Ishikawa (cell line): ENCODE measurements at regions not wholly inside any gene's neighbourhood (a gene's known extent, or its start where the extent isn't known, plus 50 kb on each side); places are given as distances from the start of the nearest gene placed in this dataset.

Experiments
- CEBPB ChIP-seq: IDR thresholded peaks from 2 replicates; pipeline ENCODE4 v1.6.1; 2012
- CREB1 ChIP-seq: IDR thresholded peaks from 2 replicates; pipeline ENCODE4 v1.6.1; 2012; ENCODE audit warnings: low read depth
- EGR1 ChIP-seq: IDR thresholded peaks from 2 replicates; pipeline ENCODE4 v1.6.1; 2012
- EP300 ChIP-seq: IDR thresholded peaks from 2 replicates; pipeline ENCODE4 v1.6.1; 2012; ENCODE audit warnings: borderline replicate concordance
- FOXM1 ChIP-seq: IDR thresholded peaks from 2 replicates; pipeline ENCODE4 v1.6.1; 2012; ENCODE audit warnings: low read depth, borderline replicate concordance
- MAX ChIP-seq: IDR thresholded peaks from 2 replicates; pipeline ENCODE4 v1.6.1; 2012
- NFIC ChIP-seq: IDR thresholded peaks from 2 replicates; pipeline ENCODE4 v1.6.1; 2012
- RAD21 ChIP-seq: IDR thresholded peaks from 2 replicates; pipeline ENCODE4 v1.6.1; 2012; ENCODE audit warnings: low read depth
- REST ChIP-seq: IDR thresholded peaks from 2 replicates; pipeline ENCODE4 v1.6.1; 2012; ENCODE audit warnings: low read depth, mild to moderate bottlenecking
- TAF1 ChIP-seq: IDR thresholded peaks from 2 replicates; pipeline ENCODE4 v1.6.1; 2012; ENCODE audit warnings: low read depth, mild to moderate bottlenecking
- TCF12 ChIP-seq: IDR thresholded peaks from 2 replicates; pipeline ENCODE4 v1.6.1; 2012; ENCODE audit warnings: low read depth
- TEAD4 ChIP-seq: IDR thresholded peaks from 2 replicates; pipeline ENCODE4 v1.6.1; 2012
- USF1 ChIP-seq: IDR thresholded peaks from 2 replicates; pipeline ENCODE4 v1.6.1; 2012
- YY1 ChIP-seq: IDR thresholded peaks from 2 replicates; pipeline ENCODE4 v1.6.1; 2012; ENCODE audit warnings: low read depth
- ZBTB7A ChIP-seq: IDR thresholded peaks from 2 replicates; pipeline ENCODE4 v1.6.1; 2012; ENCODE audit warnings: low read depth

GRCh38 chr6:14927398-14927797 is 318.5 kb upstream of the JARID2 start:
- no peak for TF ChIP-seq REST
- TF ChIP-seq NFIC = no peak
- TF ChIP-seq RAD21 = no peak
- TF ChIP-seq EGR1 = no peak
- no peak for TF ChIP-seq TAF1
- TF ChIP-seq USF1 = no peak
- no peak for TF ChIP-seq EP300
- TF ChIP-seq TEAD4 = no peak
- no peak for TF ChIP-seq CEBPB
- no peak for TF ChIP-seq YY1
- no peak for TF ChIP-seq MAX
- TF ChIP-seq FOXM1 = no peak
- TF ChIP-seq ZBTB7A = no peak
- no peak for TF ChIP-seq CREB1
- TF ChIP-seq TCF12 = no peak

- TF ChIP-seq ZBTB7A (no peak), TAF1 (no peak), TCF12 (no peak), EGR1 (no peak)
Observed at GRCh38 chr6:14929291-14929690, 316.6 kb upstream of the JARID2 start.

- TF ChIP-seq CREB1 (no peak), EP300 (no peak), USF1 (no peak), RAD21 (no peak), TCF12 (no peak), MAX (no peak), TEAD4 (no peak), REST (no peak), FOXM1 (no peak), ZBTB7A (no peak)
Observed at GRCh38 chr6:14930366-14930989, 315.4 kb upstream of the JARID2 start.

- TF ChIP-seq NFIC = no peak
- no peak for TF ChIP-seq YY1
- TF ChIP-seq FOXM1 = no peak
- no peak for TF ChIP-seq CREB1
- no peak for TF ChIP-seq EGR1
- no peak for TF ChIP-seq TEAD4
- no peak for TF ChIP-seq ZBTB7A
- TF ChIP-seq USF1 = no peak
- TF ChIP-seq TCF12 = no peak
- TF ChIP-seq MAX = no peak
Observed at GRCh38 chr6:14932485-14933182, 313.2 kb upstream of the JARID2 start.

GRCh38 chr6:14933183-14933544 is 312.7 kb upstream of the JARID2 start:
- TF ChIP-seq TCF12 = no peak
- TF ChIP-seq EP300 = no peak
- no peak for TF ChIP-seq YY1
- TF ChIP-seq USF1 = no peak
- TF ChIP-seq NFIC = no peak
- no peak for TF ChIP-seq TAF1
- TF ChIP-seq TEAD4 = no peak
- TF ChIP-seq FOXM1 = no peak
- no peak for TF ChIP-seq CREB1
